Esophagus squamous epithelium (tissue), 5 donors: ENCODE measurements at regions not wholly inside any gene's neighbourhood (a gene's known extent, or its start where the extent isn't known, plus 50 kb on each side); places are given as distances from the start of the nearest gene placed in this dataset.

Source experiments
- DNase-seq: peaks from one replicate; lab custom pipeline; 2025; lab: John Stamatoyannopoulos, UW
- H3K27ac ChIP-seq, 4 donors: fragments of 200-600 bp; sonication (generic); one replicate each; pipeline ENCODE4 v1.5.1; 2016 to 2019; ENCODE audit warnings: mild to moderate bottlenecking in 1 of 4
- H3K27me3 ChIP-seq, 4 donors: fragments of 200-600 bp; sonication (generic); 1 replicate in 3 of 4; 2 replicates in 1 of 4; pipeline versions ENCODE4 v1.5.1 to v1.6.0; 2017 to 2021; ENCODE audit warnings: antibody characterized with exemption in 1 of 4
- H3K36me3 ChIP-seq, 3 donors: fragments of 200-600 bp; sonication (generic); one replicate each; pipeline ENCODE4 v1.5.1; 2016 to 2019
- H3K4me1 ChIP-seq, 3 donors: fragments of 200-600 bp; sonication (generic); one replicate each; pipeline ENCODE4 v1.5.1; 2017 to 2019
- H3K4me3 ChIP-seq, 4 donors: fragments of 200-600 bp; sonication (generic); 1 replicate in 3 of 4; 2 replicates in 1 of 4; pipeline ENCODE4 v1.5.1; 2016 to 2019; ENCODE audit warnings: mild to moderate bottlenecking in 2 of 4, moderate library complexity in 1 of 4
- H3K9me3 ChIP-seq, 3 donors: fragments of 200-600 bp; sonication (generic); one replicate each; pipeline ENCODE4 v1.5.1; 2016 to 2019
- POLR2A ChIP-seq, 4 donors: fragments of 450-650 bp; IDR thresholded peaks; one replicate each; pipeline ENCODE4 v1.6.1; 2017; ENCODE audit warnings: antibody characterized with exemption in 4 of 4, mild to moderate bottlenecking in 4 of 4, moderate library complexity in 3 of 4
- WGBS, 2 donors: methylation state at CpG; one replicate each; pipeline ENCODE4 v1.1.5; 2018; 5-methylcytosine and 5-hydroxymethylcytosine counted together
- intact Hi-C: fragments of 100-400 bp; cut with DNase I; formaldehyde crosslinking; loops from one replicate; pipeline ENCODE4 v1.15.0; 2022
- TF ChIP-seq, protein P1 (sequence below), 6 experiments: fragments of 450-650 bp in 4 of 6; fragments of 200-600 bp in 2 of 6; sonication (generic) in 2 of 6; IDR thresholded peaks; one replicate each; pipeline ENCODE4 v1.5.1; 2016 to 2019; ENCODE audit warnings: antibody characterized with exemption in 6 of 6, mild to moderate bottlenecking in 4 of 6, moderate library complexity in 4 of 6
- donor health status: DM: yes; HTN: yes; CAD: no.

DNA sequence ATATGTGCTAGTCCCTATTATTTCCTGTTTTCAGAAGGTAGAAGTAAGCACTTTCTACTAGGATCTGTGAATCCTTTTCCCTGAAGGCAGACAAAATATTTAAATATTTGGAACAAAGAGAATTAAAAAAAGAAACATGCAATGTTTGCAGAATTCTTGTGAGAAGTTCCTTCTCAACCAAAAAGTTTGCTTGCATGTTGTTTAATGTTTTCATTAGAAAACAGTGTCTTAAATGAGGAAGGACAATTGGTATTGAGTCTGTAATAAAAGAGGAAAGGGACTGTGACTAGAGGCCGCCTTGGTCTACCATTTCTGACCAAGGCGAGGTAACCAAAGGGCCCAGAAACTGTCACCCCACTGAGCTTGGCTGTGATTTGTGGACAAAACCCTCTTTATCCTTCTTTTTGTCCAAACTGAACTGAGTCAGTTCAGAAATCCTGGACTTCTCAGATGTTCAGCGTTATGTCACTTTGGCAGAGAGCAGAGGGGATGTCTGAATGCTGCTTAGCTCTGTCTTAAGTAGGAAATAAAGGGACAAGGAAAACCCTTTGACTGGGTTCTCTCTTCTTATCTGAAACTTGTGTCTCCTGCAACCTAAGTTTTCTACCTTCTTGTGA, 129.8 kb upstream of the CPM start:
- Histone ChIP-seq H3K27me3 (no peaks in the 10 kb centered on the region), H3K36me3 (no peaks in the 10 kb centered on the region), H3K4me3 (no peak overlapping the region), H3K4me1 (no peaks in the 10 kb centered on the region), H3K9me3 (no peaks in the 10 kb centered on the region), H3K27ac (peak overlapping the region in 3 of 4 donors; percentile 30 to 56 (median 36))
- no peak for TF ChIP-seq POLR2A (IDR thresholded peaks at IDR 0.05)
- TF ChIP-seq, protein P1, sequence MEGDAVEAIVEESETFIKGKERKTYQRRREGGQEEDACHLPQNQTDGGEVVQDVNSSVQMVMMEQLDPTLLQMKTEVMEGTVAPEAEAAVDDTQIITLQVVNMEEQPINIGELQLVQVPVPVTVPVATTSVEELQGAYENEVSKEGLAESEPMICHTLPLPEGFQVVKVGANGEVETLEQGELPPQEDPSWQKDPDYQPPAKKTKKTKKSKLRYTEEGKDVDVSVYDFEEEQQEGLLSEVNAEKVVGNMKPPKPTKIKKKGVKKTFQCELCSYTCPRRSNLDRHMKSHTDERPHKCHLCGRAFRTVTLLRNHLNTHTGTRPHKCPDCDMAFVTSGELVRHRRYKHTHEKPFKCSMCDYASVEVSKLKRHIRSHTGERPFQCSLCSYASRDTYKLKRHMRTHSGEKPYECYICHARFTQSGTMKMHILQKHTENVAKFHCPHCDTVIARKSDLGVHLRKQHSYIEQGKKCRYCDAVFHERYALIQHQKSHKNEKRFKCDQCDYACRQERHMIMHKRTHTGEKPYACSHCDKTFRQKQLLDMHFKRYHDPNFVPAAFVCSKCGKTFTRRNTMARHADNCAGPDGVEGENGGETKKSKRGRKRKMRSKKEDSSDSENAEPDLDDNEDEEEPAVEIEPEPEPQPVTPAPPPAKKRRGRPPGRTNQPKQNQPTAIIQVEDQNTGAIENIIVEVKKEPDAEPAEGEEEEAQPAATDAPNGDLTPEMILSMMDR (IDR thresholded peaks at IDR 0.05), result no peak
- intact Hi-C loops, result no loop called here
- WGBS, 2 donors, result 80 to 95% methylated on average over 3 of the region's 3 CpGs
- DNase-seq, result no peak

DNA sequence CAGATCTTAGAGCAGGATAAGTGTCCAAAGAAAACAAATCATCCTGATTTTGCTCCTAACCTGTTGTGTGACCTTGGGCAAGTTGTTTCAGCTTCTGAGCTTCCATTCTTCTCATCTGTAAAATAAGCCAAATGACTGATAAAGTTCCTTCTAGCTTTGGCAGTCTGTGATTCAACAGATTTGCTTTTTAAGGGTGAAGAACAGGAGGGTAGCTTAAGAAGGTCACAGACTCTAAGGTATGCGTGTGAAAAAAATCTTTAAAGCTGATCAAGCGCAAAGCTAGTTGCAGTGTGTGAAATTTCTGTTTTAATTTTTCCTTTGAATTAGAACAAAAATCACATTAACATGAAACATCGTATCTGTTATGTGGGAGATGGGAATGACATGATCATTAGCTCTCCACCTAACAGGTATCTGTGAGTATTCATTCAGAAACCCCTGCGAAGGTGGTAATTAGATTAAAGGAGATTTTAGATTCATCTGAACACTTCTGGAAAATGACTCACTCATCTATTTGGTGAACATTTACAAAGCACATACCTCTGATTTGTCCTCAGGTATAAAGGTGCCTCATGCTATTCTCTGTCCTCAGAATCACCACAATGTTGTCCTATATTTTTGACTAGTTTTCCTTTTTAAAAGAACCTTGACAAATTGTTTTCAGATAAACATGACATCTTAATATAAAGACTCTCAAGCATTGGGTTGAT, 131.9 kb upstream of the CPM start:
- Histone ChIP-seq H3K4me3 (no peak overlapping the region), H3K27me3 (no peaks in the 10 kb centered on the region), H3K27ac (no peak overlapping the region), H3K4me1 (peaks cover 0 to 8% (median 0%) of the 10 kb centered on the region in 3 donors), H3K9me3 (no peaks in the 10 kb centered on the region), H3K36me3 (no peaks in the 10 kb centered on the region)
- TF ChIP-seq, protein P1 (IDR thresholded peaks at IDR 0.05), result no peak
- no peak for TF ChIP-seq POLR2A (IDR thresholded peaks at IDR 0.05)
- intact Hi-C loops, result no loop called here
- DNase-seq, result no peak
- 80 to 86% methylated on average over 4 of the region's 4 CpGs for WGBS, 2 donors

DNA sequence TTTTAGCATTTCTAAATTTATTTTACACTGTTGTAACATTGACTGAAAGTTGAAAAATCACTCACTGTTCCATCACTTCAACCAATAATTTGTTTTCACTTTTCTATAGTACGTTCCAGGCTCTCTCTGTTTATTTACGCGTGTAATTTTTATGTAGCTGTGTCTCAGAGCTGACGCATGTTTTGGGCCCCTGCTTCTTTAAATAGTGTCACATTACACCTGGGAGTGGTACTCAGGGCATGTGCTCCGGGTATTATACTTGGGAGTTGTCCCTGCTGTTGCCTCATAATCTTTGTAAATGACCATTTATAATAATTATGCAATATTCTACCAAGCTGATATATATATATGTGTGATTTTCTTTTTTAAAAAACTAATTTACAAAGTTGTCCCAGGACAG, 132.8 kb upstream of the CPM start:
- 75 to 82% methylated on average over 5 of the region's 5 CpGs for WGBS, 2 donors
- H3K4me1 ChIP-seq, result peaks cover 0 to 8% (median 0%) of the 10 kb centered on the region in 3 donors
- TF ChIP-seq, protein P1 (IDR thresholded peaks at IDR 0.05), result no peak
- no peak for TF ChIP-seq POLR2A (IDR thresholded peaks at IDR 0.05)
- no peak overlapping the region for H3K27ac ChIP-seq
- DNase-seq, result no peak
- no peaks in the 10 kb centered on the region for H3K27me3 ChIP-seq
- H3K4me3 ChIP-seq, result no peak overlapping the region
- no peaks in the 10 kb centered on the region for H3K36me3 ChIP-seq
- H3K9me3 ChIP-seq, result no peaks in the 10 kb centered on the region
- intact Hi-C loops, result no loop called here

DNA sequence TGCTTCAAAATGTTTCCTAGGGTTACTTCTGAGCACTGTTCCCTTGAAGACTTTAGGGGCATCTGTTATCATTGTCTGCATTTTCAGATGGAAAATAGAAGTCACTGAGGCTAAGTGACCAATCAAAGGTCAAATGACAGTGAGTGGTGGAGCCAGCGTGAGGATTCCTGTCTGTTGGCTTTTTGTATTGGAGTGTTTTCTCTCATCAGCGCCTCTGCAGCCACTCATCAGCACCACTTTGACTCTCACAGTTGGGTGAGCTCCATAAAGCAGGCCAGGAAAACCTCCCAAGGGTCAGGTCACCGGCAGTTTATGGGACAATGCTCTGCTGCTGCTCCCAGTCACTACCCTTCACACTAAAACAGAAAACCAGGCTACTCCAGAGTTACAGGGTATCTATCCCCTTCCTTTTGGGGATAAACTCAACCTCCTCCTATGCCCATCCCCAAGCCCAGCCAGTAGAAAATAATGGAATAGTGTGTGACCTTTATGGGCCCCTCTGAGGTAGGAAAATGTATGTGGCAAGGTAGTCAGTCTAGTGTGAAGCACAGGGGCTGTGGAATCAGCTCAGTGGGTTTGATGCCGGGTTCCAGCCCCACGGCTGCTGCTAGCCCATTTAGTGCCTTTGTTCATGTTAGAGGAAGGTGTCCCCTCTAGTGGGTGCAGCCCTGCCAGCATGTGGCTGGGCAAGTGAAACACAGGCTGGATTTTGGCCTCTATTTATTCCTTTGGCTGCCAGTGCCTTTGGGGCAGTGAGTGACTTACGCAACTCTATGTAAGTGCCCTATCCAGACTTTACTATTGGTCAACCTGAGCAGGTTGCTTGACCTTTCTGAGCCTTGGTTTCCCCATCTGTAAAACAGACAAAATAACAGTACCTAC, 133.8 kb upstream of the CPM start:
- Histone ChIP-seq H3K9me3 (no peaks in the 10 kb centered on the region), H3K27me3 (no peaks in the 10 kb centered on the region), H3K27ac (no peak overlapping the region), H3K4me3 (no peak overlapping the region), H3K4me1 (peaks cover 0 to 8% (median 0%) of the 10 kb centered on the region in 3 donors), H3K36me3 (no peaks in the 10 kb centered on the region)
- intact Hi-C loops, result no loop called here
- TF ChIP-seq, protein P1 (IDR thresholded peaks at IDR 0.05), result no peak
- TF ChIP-seq POLR2A (IDR thresholded peaks at IDR 0.05), result no peak
- DNase-seq, result no peak
- WGBS, 2 donors, result 77 to 90% methylated on average over 4 to 6 of the region's 6 CpGs
